ENCODE measurements at regions not wholly inside any gene's neighbourhood (a gene's known extent, or its start where the extent isn't known, plus 50 kb on each side); places are given as distances from the start of the nearest gene placed in this dataset.
"Not testable (repeated sequence)": the region's sequence is repeated elsewhere in the genome, so short reads cannot be mapped to it uniquely, and the experiment has no call there.

DNA sequence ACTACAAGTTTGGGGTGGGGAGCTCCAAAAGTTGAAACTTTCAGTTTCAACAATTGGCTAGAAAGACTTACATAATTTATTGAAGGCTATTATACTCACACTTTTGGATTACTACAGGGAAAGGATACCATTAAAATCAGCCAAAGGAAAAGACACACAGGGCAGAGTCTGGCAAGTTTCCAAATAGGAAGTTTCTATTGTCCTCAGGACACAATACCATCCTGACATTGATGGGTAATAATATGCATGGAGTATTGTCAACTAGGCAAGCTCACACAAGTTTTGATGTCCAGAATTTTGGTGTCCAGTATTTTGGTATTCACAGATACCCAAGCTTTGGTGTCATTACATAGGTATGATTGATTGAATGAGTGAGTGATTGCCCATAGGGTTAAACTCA is 872.6 kb upstream of the SORCS1 start:
- DNase-seq: no peak

DNA sequence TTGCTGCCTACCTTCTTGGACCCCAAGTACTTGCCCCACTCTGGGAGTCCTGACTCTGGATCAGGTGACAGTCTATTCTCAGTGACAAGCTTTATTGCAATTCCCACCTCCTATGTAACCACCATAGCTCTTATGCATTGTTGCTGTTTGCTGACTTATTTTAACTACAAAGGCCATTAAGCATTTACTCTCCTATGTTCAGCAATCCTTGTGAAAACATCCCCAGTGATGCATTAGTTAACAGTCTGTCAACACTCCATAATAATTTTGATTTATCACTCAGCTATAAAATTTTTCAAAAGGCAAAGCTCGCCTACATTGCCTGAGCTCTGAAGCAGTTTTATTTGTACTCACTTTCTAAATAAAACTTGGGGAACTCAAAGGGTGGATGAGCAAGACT is 871.8 kb upstream of the SORCS1 start:
- DNase-seq: no peak

GRCh38 chr10:108034829-108035228 is 870.3 kb upstream of the SORCS1 start:
- no peak for DNase-seq

DNA sequence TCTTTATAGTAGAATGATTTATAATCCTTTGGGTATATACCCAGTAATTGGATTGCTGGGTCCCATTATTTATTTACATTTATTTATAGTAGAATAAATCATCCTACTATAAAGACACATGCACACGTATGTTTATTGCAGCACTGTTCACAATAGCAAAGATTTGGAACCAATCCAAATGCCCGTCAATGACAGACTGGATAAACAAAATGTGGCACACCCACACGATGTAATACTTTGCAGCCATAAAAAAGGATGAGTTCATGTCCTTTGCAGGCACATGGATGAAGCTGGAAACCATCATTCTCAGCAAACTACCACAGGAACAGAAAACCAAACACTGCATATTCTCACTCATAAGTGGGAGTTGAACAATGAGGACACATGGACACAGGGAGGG is 869.0 kb upstream of the SORCS1 start:
- DNase-seq: peak in 1 of 2 experiments; percentile 21

DNA sequence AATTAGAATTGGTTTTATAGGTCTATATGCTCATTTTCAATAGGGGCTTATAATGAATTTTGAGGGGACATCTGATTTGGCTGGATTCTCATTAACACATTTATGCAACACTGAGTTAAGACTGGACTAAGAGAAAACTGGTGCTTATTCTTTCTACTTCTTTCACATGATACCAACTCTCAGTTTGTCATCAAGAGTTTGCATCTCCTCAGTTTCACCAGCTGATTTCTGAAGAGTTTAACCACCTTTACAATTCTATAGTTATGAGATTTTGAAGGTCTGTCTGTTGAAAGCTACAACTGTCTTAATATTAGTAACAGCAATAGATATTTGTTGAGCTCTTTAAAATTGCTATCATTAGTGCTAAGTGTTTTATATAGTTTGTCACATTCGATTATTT is 867.0 kb upstream of the SORCS1 start:
- no peak for DNase-seq

GRCh38 chr10:108014902-108015177 is 850.3 kb upstream of the SORCS1 start:
- DNase-seq: no peak

DNA sequence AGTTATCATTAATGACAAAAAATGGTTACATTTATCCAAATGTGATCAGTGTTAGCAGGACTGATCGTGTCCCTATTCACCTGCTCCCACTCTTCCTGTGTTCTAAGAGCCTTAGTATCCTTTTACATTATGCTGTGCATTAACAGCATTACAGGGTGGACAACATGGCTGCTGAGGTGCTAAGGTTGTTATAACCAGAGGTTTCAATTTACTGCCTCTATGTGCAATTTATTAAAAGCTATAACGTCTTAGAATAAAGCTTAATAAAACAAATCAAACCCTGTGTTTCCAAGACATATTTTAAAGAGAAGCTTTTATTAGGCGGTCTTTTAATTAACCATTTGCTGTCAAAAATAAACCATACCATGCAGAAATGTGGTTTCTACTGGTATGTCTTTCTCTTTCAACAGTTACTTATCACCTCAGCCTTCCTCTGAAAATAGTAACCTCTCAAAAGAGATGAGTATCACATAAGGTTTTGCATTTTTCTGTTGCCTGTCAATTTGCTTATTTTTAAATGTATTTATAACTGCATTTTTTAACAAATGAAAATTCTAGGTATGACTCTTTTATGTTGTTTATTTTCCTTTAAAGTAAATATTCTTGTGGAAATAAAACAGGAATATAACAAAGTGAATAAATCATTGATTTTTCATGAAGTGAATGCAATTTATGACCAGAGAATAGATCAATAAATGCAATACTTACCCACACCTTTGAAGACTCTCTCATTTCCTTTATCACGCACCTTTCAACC is 849.8 kb upstream of the SORCS1 start:
- DNase-seq: no peak

DNA sequence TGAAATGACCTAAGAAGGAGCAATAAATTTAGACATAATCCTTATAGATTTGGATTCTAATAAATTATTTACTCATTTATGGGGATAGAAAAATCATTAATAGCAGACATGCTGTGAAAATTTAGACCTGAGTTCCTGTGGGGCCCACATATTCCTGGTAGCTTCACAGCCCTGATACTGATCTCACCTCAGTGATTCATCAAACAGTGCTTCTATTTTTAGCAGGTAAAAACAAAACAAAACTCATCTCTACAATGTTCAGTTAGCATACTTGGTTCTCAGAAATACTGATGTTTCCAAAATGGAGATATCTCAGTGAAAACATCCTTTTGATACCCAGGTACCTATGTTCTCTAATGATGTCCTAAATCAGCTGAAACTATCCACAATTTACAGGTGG is 841.1 kb upstream of the SORCS1 start:
- DNase-seq: no peak

DNA sequence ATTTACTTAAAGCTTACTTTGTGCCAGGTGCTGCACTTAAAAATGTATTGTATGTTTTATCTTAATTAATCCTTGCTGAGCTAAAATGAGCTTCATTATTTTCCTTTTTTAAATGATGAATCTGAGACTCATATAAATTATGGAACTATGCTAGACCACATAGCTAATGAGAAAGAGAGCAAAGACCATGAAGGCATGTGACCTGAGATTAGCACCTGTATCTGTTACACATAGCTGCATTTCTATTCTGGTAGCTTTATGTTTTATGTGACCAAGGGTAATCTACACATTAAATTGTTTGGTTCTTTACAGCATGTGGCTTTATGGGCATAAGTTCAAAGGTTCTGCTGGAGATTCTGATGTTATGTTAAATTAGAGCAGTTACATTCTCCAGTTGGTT is 839.1 kb upstream of the SORCS1 start:
- no peak for DNase-seq

DNA sequence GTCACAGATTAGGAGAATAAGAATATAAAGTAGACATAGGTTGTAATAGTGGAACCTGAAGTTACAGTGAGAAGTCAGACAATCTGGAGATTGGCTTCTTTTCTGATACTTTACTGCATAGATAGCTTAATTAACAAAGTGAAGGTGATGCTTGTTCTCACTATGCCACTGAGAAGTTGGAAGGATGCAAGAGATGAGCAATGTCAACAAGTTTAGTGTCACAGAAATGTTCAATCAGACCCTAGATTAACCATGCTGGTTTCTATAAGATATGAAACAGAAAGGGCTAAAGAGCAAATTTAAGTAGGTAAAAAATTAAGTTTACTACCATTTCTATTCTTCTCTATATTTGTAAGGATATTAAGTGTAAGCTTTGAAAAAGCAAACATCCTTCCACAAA is 838.6 kb upstream of the SORCS1 start:
- DNase-seq: no peak

DNA sequence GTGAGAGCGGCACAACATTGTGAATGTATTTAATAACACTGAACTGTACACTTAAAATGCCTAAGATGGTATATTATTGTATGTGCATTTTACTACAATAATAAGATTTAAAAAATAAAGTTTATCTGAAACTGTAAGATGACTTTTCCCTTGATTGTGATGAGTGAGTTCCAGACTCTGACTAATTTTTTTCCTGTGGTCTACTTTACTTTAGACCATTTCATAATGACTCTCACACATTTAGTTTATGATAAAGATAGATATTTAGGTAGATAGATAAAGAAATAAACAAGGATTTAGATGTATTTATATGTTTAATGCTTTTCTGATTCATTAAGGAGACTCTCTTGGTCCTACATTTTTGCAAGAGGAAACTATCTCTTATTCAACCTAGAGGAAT is 835.9 kb upstream of the SORCS1 start:
- no peak for DNase-seq

DNA sequence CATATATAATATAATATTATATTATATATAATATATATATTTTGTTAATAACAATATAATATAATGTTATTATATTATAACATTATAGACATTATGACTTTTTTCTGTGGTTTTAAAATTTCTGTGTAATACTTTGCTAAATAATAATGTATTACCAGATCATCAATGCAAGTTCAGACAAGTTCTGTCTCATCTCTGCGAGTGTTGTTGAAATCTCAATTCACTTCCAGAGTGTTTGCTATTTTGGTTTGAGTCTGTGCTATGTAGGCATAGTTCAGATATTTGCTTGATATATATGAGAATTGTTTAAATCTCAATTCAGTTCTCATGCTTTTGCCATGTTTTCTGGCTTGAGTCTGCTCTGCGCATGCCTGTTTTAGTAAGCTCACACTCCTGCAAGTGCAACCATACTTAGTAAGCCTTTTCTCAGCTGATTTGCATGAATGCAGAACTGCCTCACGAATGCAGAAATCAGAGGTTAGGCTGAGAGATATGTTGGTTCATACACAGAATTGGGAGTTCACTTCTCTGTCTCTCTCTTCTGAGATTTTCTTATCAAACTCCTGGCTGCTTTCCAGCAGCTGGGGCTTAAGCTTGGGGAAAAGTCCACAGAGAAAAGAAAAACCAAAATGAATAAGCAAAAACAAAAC is 830.2 kb upstream of the SORCS1 start:
- DNase-seq: no peak

- DNase-seq: no peak
Measured at GRCh38 chr10:107986571-107986970, 822.1 kb upstream of the SORCS1 start.

DNA sequence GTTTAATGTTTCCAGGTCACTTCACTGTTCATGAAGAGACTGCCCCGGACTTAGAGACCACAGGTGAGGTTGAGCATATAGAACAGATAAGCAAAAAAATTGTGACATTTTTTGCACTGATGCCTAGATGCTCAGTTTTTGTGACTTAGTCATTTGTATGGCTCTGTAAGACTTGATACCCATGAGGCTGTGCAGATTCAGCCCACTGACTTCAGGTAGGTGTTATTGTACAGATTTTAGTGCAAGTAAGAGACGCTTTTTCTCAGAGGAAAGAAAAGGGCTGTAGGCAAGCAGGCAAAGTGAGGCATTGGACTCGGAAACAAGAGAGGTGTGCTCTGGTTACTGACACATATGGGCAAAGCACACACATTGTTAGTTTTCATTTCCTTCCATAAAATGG is 820.1 kb upstream of the SORCS1 start:
- no peak for DNase-seq

GRCh38 chr10:107984149-107984548 is 819.6 kb upstream of the SORCS1 start:
- no peak for DNase-seq

GRCh38 chr10:107978455-107978854 is 813.9 kb upstream of the SORCS1 start:
- no peak for DNase-seq

- no peak for DNase-seq
Measured at GRCh38 chr10:107971973-107972372, 807.5 kb upstream of the SORCS1 start.

DNA sequence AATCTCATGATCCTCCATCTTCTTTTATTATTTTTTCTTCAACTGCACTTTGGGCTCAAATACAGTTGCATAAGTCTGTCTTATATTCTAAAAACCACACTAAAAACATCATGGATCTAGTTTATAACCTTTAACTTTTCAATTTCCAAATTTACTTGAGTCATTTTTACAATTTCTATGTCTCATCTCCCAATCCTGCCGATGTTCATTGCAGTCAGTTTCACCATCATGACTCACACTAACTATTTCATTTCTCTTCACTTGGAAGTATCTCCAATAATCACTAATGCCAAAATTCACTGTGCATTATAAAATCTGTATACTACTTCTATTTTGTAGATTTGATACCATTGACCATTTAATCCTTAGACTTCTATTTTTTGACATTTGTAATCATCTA is 806.9 kb upstream of the SORCS1 start:
- no peak for DNase-seq

- DNase-seq: no peak
Measured at GRCh38 chr10:107970512-107970911, 806.0 kb upstream of the SORCS1 start.

DNA sequence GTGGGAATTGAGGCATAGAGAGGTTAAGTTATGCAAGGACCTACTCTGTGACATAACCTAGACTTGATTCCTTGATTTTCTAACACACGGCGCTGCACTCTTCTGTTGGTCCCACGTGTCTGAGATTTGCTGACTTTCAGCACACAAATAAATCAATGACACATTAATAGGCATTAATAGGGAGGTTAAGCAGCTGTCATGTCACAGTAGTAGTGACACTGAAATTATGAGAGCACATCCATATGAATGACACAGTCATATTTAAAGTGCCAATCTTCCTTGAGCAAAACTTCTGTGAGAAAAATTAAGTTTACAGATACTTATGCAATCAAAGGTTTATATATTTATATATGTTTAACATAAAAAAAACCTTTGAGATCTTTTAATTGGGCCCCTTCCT is 805.4 kb upstream of the SORCS1 start:
- no peak for DNase-seq

- no peak for DNase-seq
Measured at GRCh38 chr10:107966826-107967225, 802.3 kb upstream of the SORCS1 start.

GRCh38 chr10:107952649-107953556 is 788.4 kb upstream of the SORCS1 start:
- DNase-seq: no peak

GRCh38 chr10:107950411-107951062 is 786.0 kb upstream of the SORCS1 start:
- not testable (repeated sequence) for DNase-seq

DNA sequence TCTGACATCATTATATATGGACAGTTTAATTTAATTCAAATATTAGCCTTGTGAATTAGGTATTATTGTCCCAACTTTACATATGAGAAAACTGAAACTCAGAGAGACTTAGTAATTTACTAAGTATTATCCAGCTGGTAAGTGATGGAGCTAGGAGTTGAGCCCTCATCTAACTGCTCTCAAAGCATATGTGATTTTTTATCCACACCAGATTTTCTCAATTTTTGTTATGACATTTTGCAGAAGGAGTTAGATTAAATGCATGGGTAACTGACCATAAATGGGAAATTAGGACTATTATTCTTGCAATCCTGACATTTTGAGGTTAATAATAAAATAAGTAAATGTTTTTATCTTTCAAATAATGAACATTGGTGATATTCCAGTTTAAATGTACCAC is 778.3 kb upstream of the SORCS1 start:
- DNase-seq: no peak
